HG03159 (cell line): ENCODE measurements at regions not wholly inside any gene's neighbourhood (a gene's known extent, or its start where the extent isn't known, plus 50 kb on each side); places are given as distances from the start of the nearest gene placed in this dataset.
"Not testable (repeated sequence)": the region's sequence is repeated elsewhere in the genome, so short reads cannot be mapped to it uniquely, and the experiment has no call there.

ENCODE experiments used
- ATAC-seq: cut with Tn5 transposase; IDR thresholded peaks from one replicate; pipeline ENCODE4 v1.9.1; 2021; ENCODE audit warnings: mild to moderate bottlenecking, moderate library complexity; ENCODE audit not compliant: unreplicated experiment

DNA sequence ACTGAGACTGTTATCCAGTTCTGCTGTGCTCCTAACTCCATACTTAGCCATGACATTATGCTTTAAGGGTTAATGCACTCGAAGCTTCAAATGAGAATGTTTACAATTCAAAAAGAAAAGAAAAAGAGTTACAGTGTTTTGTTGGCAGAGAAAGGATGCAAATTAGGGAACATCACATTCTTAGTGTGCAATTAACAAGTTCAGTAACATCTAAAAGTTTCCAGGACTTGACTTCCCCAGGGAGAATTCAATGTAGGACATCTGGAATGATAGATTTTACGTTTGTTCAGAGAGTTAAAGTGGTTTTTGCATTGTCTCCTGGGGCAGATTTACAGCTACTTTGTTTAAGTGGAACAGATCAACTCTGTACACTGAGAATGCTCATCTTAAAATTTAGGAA is 525.2 kb downstream of the LIG4 start:
- ATAC-seq = no peak

DNA sequence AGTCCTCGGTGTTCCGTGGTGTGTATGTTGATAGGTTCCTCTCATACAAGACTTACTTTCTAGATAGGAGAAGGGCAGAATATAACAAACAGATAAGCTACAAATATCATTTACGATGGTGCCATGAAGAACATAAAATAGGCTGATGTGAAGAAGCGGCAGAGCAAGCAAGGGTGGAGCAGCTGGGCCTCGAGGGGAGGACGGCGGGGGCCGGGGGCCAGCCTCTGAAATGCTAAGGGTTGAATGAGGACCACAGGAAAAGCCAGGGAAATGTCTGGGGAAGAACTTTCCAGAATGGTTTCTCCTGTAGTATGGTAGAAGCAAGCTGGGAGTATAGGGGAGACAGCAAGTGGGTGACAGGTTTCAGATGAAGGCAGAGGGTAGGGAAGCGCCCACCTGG is 529.5 kb downstream of the LIG4 start:
- ATAC-seq = no peak

DNA sequence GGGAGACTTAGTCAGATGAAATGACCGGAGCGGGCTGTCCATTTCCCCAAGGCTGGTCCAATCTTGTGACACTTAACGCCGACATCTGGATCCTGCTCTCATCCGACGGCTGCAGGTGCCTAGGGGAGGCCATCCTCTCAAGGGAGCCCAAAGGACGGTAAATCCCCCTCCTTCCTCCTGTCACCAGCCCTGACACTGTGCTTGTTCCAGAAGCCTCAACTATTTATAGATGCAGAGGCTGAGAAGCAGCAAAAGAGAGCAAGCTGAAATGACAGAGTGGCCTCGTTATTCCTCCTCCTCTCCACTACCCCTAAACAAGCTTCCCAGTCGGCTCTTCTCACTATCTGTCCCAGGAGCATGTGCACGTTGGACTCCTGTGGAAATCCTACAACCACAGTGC is 533.7 kb downstream of the LIG4 start:
- no peak for ATAC-seq

DNA sequence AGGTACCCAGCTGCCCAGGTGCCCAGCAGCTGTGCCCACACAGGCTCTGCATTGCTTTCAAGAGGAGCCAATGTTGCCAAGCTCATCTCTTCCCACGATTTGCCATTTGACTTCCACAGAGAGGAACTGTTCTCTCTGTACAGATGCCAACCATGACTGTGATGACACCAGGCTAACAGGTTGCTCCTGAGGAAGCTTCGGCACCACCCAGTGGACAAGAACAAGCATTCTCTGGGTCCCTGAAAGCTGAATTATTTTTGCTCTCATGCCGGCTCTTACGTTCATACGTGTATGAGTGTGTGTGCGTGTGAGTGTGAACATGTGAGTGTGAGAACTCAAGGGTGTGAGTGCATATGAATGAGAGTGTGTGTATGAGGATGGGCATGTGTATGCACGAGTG is 535.2 kb downstream of the LIG4 start:
- ATAC-seq = no peak

DNA sequence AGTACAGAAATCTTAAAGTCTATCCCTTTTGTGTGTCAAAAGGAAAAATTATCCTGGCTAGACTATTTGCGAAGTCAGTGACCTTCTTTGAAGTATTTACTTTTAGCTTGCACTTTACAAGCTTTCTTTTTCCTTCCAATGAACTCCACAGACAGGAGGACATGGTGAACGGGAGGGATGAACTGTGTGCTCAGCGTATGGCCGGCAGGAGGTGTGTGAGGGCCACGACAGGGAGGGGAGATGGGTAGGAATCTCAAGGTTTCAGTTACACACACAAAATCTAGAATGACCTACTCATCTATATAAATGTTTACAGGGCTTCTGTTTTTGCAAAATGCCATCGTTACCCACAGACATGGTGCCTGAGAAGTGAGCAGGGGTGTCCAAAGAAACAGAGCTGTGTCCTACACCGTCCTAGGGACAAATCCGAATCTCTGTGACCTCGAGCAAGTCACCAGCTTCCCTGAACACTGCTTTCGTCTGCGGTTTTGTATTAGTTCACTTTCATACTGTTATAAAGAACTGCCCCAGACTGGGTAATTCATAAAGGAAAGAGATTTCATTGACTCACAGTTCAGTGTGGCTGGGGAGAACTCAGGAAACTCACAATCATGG is 537.2 kb downstream of the LIG4 start:
- ATAC-seq = no peak

DNA sequence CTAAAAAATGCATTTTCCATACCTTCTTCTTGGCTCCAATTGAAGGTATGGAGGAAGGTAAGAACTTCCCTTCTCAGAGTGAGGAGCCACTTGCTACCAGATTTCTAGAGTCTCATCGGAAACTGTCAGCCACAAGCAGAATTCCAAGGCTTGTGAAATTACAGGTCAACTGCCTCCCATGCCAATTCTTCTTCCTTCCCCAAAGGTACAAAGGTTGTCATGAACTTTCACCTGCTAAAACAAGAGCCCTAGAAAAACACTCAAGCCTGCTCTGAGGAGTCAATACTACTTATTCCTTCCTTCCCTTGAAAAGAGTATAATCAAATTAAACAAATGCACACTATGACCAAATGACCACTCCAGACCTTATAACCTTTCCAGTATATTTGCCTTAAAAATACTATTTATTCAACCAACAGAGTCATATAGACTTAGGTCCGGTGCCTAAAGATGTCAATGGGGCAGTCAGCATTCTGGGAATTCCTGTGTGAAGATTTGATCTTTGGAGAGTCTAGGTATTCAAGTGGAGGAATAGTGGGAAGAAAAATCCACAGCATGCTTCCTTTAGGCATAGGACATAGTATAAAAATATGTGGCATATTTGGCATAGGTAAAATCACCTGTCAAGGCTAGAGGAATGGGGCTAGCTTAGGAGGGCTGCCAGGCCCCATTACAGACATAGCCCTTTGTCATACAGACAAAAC is 539.3 kb downstream of the LIG4 start:
- ATAC-seq = no peak

DNA sequence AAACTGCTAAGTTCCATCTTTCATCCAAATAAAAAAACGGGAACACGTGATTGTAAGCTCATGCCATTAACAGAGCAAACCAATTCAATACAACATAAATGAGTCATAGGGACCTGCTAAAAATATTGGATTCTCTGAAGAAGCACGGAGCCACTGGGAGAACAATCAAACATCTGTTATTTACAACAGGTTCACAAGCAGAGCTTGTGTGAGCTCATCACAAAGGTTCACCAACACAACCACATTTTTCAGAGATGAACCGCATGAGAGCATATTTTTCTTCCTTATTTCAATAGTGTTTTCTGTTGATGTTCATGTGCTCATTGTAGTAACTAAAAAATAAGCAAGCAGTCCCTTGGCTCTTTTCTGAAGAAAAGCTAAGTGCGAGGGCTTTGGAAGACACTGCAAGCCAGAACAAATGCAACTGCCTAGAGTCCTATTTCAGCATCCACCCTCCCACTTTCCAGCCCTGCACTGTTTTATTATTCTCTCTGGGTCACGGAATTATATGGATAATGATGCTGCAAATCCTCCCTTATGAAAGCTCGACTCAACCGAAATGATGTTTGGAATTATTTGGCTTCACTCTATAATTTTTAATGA is 545.8 kb downstream of the LIG4 start:
- no peak for ATAC-seq

DNA sequence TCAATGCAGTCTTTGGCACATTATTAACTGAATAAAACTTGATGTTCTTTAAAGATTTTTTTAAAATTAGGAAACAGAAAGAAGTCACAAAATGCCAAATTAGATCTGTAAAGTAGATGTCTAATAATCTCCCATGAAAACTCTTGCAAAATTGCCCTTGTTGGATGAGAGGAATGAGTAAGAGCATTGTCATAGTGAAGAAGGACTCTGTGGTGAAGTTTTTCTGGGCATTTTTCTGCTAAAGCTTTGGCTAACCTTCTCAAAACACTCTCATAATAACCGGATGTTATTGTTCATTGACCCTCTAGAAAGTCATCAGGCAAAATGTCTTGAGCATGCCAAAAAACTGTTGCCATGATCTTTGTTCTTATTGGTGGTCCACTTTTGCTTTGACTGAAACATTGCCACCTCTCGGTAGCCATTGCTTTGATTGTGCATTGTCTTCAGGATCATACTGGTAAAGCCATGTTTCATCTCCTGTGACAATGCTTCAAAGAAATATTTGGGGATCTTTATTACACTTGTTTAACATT is 549.3 kb downstream of the LIG4 start:
- no peak for ATAC-seq

DNA sequence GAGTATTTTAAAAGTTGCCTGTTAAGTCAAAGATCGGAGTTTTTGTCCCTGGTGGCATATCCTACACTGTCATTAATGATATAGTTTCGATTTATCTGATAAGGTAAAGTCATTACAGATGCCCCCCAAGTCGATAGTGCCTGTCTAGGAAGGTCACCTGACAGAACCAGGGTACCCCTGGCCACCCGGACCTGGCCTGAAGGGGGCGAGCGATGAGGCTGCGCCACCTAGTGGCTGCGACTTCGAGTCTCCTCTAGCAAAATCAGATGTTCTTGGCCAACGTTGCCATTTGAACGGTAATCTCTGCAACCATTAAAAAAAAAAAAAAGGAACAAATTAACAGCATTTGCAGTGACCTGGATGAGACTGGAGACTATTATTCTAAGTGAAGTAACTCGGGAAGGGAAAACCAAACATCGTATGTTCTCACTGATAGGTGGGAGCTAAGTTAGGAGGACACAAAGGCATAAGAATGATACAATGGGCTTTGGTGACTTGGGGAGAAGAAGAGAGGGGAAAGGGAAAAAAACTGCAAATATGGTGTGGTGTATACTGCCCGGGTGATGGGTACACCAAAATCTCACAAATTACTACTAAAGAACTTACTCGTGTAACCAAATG is 565.1 kb downstream of the LIG4 start:
- peak; percentile 98 for ATAC-seq

DNA sequence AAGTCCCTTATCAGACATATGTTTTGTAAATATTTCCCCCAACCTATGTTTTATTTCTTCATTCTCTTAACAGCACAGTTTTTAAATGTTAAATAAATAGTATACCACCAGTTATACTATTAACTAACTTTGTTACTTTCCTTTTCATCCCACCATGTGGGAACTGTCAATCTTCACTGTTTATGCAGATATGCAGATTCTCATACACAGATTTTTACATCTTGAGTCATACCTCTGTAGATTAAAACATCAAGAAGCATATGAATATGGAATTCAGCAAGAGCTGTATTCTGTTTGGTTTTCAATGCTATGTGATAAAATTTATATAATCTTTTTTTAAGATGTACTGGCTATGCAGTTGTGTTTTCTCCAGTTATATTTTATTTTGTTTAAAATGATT is 566.3 kb downstream of the LIG4 start:
- ATAC-seq = no peak

DNA sequence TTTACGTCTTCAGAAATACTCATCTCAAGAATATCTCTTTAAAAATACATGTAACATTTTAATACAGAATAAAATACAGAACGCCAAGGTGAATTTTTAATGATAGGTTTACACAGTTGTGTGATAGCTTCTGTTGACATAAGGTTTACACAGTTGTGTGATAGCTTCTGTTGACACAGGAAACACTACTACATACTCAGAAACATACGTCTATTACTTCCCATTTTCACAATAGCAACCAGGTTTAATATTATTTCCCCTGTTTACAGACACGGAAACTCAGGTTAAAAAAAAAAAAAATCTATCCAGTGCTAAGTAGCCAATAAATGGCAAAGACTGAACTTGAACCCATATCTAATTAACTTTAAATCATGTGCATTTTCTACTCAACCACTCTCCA is 571.2 kb downstream of the LIG4 start:
- ATAC-seq = no peak

DNA sequence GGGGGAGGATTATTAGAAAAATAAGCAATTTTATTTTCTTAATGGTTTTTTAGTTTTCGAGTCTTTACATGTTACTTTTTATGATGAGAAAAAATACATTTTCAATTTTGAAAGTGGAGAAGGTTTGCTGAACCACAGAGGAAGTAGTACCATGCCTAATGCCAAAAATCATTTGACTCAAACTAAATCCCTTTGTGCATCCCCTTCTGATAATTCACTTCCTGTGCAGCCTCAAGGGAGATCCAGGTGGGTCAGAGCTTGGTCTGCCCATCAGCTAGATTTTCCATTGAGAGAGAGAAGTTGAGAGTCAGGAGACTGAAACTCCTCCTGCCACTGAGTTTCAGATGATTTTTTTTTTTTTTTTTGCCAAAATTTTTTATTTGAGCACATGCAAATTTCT is 571.7 kb downstream of the LIG4 start:
- no peak for ATAC-seq

DNA sequence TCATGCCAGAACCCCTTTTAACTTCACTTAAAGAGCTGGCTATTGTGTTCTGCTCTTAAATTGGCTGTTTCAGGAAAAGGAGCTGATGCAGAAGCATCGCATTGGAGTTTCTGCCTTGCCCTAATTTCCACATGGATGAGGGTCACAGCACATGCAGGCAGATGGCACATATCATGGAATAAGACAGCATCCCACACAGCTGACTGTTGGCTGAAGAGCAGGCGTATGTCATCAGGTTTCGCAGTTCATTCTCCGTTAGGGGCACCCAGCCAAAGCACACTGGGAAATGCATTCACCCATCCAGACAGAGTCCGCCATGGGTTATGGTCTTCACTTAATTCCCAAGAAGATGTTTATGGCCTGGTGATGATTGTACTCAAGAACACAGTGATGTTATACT is 572.5 kb downstream of the LIG4 start:
- ATAC-seq = no peak

DNA sequence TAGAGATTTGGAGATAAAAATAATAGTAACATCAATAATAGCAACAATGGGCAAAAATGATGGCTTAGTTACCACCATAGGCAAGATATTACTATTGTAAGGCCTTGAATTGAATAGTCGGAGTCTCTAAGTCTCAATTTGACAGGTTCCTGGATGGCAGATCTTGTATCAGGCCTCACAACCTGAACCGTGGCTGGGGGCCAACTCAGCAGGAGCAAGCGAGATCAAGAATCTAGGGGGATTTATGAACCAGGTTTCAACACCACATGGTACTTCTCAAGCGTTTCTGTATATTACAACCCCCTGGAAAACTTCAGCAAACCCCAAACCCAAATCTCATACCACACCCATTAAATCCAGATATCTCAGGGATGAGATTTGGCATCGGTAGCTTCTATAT is 573.8 kb downstream of the LIG4 start:
- ATAC-seq = no peak

DNA sequence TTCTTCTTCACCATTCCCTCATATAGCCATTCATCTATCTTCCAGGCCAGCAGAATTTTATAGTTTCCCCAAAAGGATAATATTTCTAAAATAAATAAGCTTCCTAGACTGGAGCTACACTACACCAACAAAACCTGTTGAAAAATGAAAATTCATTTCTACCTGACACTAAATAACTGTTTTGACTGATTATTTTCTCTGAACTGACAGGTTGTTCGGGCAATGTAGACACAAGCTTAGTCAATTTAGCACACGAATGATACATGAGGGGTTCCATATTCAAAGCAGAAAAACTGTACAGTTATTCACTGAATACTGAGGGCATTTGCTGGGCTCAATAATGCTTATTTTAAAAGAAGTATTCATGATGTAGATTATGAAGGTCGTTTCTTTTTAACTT is 589.7 kb downstream of the LIG4 start:
- no peak for ATAC-seq

DNA sequence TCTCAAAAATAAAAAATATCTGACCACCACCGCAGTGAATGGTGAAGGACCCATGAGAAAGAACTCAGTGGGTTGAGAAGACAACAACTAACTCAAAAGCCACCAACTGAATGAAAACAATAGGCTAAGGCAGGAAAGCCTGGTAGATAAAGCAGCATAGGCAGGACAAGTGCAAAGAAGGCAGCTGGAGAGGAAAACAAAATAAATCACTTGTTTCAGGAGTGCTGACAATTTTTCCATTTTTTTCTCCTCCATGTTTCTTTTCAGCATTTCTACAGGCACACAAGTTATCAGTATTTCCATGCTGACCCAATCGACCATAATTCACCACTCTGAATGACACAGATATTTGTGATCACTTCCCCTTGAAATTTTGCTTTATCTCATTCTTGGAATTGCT is 597.8 kb downstream of the LIG4 start:
- ATAC-seq = no peak

DNA sequence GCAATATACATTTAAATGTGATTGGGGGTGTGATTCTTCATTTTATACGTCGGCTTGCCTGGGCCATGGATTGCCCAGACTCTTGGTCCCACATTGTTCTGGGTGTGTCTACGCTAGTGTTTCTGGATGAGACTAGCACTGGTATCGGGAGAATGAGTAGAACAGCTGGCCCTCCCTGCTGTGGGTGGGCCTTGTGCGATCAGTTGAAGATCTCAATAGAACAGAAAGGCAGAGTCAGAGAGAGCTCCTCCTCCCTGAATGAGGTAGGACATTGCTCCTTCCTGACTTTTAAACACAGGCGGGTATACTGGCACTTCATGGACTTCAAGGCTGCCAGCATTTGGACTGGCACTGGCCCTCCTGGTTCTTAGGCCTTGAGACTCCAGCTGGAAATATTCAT is 603.0 kb downstream of the LIG4 start:
- no peak for ATAC-seq

DNA sequence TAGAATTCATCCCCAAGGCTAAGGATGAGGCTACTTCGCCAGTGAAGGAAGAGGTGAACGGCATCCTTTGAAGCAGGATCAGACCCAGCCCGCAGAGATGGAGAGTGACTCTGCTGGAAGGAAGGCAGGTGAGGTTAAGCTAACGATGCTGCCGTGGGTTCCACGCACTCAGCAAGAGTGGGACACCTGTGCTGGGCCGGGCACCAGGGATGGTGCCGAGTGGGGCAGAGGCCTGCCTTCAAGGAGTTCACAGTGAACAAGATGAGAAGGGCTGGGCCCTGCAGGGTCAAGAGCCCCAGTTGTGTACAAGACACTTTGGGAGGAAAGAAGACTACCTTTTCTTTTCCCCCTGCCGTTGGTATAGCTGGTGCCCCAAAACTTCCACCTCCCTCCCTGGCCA is 606.6 kb downstream of the LIG4 start:
- ATAC-seq = no peak

DNA sequence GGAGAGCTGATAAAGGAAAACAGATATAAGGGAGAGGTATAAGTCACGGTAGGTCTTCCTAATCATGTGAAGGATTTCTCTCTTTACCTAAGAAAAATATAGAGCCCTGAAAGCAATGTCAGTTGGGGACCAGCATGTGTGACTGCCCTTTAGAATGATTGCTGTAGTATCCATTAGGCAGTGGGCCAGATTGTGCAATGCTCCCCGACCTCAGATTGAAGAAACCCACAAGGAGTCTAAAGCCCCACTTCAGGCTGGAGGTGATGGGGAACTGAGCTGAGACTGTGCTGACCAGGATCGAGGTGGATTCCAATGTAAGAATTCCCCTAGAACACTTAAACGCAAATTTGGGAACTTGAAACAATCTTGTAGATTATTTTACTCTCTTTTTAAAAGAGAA is 614.4 kb downstream of the LIG4 start:
- ATAC-seq = no peak

DNA sequence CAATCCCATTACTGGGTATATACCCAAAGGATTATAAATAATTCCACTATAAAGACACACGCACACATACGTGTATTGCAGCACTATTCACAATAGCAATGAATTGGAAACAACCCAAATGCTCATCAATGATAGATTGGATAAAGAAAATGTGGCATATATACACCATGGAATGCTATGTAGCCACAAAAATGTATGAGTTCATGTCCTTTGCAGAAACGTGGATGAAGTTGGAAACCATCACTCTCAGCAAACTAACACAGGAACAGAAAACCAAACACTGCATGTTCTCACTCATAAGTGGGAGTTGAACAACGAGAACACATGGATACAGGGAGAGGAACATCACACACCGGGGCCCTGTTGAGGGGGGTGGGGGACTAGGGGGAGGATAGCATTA is 619.0 kb downstream of the LIG4 start:
- ATAC-seq = not testable (repeated sequence)

DNA sequence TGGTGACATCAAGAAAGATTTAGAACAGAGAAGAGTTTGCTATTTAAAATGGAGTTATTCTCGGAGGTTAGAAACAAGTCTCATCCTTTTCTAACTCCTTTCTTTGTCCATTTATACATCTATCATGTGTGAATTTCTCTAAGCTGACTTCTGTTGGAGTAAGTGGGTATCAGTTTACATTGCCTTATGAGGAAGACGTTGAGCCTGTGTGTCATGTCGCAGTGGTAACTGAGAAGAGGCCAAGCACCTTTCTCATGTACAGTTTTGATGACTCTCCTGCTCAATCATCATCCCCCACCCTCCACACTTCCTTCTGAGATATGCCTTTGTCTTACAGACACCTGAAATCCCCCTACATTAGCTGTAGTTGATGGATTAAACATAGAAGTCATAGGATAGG is 624.8 kb downstream of the LIG4 start:
- ATAC-seq = no peak

DNA sequence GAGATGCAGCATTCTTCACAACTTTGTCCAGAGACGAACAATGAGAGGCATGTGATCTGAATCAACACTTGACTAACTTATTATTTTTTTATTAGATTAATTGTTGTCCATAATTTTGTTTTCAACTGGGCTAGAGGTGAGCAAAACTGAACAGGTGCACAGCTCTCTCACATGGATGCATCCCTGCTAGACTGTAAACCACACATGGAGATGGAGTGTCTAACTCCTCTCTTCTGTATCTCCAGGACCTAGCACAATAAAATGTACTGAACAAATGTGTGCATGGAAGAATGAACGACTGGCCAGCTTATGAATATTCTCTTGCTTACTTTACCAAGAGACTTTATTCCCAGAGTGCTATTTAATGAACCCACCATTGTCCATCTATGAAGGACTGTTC is 627.7 kb downstream of the LIG4 start:
- ATAC-seq = no peak
